ENCODE measurements at regions not wholly inside any gene's neighbourhood (a gene's known extent, or its start where the extent isn't known, plus 50 kb on each side); places are given as distances from the start of the nearest gene placed in this dataset.

- TF ChIP-seq, protein P1, sequence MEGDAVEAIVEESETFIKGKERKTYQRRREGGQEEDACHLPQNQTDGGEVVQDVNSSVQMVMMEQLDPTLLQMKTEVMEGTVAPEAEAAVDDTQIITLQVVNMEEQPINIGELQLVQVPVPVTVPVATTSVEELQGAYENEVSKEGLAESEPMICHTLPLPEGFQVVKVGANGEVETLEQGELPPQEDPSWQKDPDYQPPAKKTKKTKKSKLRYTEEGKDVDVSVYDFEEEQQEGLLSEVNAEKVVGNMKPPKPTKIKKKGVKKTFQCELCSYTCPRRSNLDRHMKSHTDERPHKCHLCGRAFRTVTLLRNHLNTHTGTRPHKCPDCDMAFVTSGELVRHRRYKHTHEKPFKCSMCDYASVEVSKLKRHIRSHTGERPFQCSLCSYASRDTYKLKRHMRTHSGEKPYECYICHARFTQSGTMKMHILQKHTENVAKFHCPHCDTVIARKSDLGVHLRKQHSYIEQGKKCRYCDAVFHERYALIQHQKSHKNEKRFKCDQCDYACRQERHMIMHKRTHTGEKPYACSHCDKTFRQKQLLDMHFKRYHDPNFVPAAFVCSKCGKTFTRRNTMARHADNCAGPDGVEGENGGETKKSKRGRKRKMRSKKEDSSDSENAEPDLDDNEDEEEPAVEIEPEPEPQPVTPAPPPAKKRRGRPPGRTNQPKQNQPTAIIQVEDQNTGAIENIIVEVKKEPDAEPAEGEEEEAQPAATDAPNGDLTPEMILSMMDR (IDR thresholded peaks at IDR 0.05; ENCODE audit: insufficient read depth, low read length) = no peak
- no peak overlapping the region for H3K4me3 ChIP-seq (ENCODE audit: low read depth, low read length)
- DNase-seq (ENCODE audit: low read depth) = no peak
Measured at GRCh38 chr2:221655300-221655699, 83.2 kb upstream of the EPHA4 start.

- TF ChIP-seq, protein P1 (IDR thresholded peaks at IDR 0.05; ENCODE audit: insufficient read depth, low read length) = no peak
- DNase-seq (ENCODE audit: low read depth) = no peak
- no peak overlapping the region for H3K4me3 ChIP-seq (ENCODE audit: low read depth, low read length)
Measured at GRCh38 chr2:221653182-221653581, 81.1 kb upstream of the EPHA4 start.

- peak; percentile 65 for DNase-seq (ENCODE audit: low read depth)
- TF ChIP-seq, protein P1 (IDR thresholded peaks at IDR 0.05; ENCODE audit: insufficient read depth, low read length) = no peak
- H3K4me3 ChIP-seq (ENCODE audit: low read depth, low read length) = no peak overlapping the region
Measured at GRCh38 chr2:221649051-221649775, 77.1 kb upstream of the EPHA4 start.

GRCh38 chr2:221642447-221642846, 70.3 kb upstream of the EPHA4 start:
- no peak for DNase-seq (ENCODE audit: low read depth)
- TF ChIP-seq, protein P1 (IDR thresholded peaks at IDR 0.05; ENCODE audit: insufficient read depth, low read length) = no peak

DNA sequence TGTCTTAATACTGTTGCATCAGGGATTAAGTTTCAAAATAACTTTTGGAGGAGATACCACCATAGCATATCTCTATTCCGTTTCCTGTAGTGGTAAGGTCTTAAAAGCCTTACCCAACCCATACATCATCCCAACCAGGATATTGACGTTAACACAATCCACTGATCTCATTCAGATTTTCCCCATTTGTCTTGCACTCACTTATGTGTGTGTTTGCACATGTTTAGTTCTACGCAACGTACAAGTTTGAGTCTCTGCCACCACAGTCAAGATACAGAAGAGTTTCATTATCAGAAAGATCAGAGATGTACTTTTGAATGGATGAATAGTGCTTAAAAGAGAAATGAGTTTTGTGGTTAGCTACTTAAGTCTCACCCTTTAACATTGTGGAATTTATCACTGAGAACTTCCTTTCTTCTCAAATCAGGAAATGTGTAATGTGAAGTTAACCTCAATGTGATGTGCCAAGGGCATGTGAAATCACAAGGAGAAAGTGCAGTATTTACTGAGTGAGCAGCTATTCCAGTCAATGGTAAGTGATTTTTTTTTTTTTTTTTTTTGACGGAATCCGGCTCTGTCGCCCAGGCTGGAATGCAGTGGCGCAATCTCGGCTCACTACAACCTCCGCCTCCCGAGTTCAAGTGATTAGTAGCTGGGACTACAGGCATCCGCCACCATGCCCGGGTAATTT, 69.2 kb upstream of the EPHA4 start:
- no peak overlapping the region for H3K4me3 ChIP-seq (ENCODE audit: low read depth, low read length)
- DNase-seq (ENCODE audit: low read depth) = peak; percentile 8
- TF ChIP-seq, protein P1 (IDR thresholded peaks at IDR 0.05; ENCODE audit: insufficient read depth, low read length) = no peak

More at GRCh38 chr2:221642447-221642846, 70.3 kb upstream of the EPHA4 start:
- no peak overlapping the region for H3K4me3 ChIP-seq (ENCODE audit: low read depth, low read length)

GRCh38 chr2:221640686-221641085, 68.6 kb upstream of the EPHA4 start:
- DNase-seq (ENCODE audit: low read depth) = no peak
- H3K4me3 ChIP-seq (ENCODE audit: low read depth, low read length) = no peak overlapping the region
- TF ChIP-seq, protein P1 (IDR thresholded peaks at IDR 0.05; ENCODE audit: insufficient read depth, low read length) = no peak

Measured in fibroblast of the aortic adventitia (primary cell).